ENCODE measurements at regions not wholly inside any gene's neighbourhood (a gene's known extent, or its start where the extent isn't known, plus 50 kb on each side); places are given as distances from the start of the nearest gene placed in this dataset.

DNA sequence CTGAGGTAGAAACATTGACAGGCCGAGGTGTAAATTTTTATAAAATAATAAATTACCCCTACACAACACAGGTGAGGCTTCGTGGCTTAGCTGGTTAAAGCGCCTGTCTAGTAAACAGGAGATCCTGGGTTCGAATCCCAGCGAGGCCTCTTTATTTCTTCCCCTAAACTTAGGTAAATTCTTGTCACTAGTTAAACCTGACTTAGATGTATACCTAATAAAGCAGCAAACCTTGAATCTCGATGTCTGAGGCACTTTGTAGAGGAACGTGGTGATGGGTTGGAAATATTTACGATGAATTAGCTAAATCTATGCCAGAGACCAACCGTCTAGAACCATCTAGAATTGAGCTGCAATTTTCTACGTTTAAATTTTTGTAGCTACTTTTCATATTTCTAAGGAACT, 185.6 kb downstream of the OR2B2 start:
- POLR2A ChIA-PET = no interaction called here
- BruUV-seq (replicated peaks) = no TSS peak
- no peaks in the 10 kb centered on the region for H4K20me1 ChIP-seq (replicated peaks; ENCODE audit: control insufficient read depth, extremely low read depth, insufficient read depth, low read length)
- no peaks in the 10 kb centered on the region for H3K36me3 ChIP-seq (ENCODE audit: control insufficient read depth in 2 of 2, extremely low read depth in 1 of 2, insufficient read depth in 2 of 2, low read length in 2 of 2)
- no peak overlapping the region for H3K9ac ChIP-seq (replicated peaks; ENCODE audit: extremely low read depth, insufficient read depth, low read length)
- H3K79me2 ChIP-seq (ENCODE audit: control insufficient read depth, insufficient read depth, low read length) = no peaks in the 10 kb centered on the region
- no peaks in the 10 kb centered on the region for H3K27me3 ChIP-seq (ENCODE audit: control insufficient read depth in 2 of 2, insufficient read depth in 2 of 2, low read length in 2 of 2)
- no peaks in the 10 kb centered on the region for H3K9me1 ChIP-seq (replicated peaks; ENCODE audit: control insufficient read depth, extremely low read depth, insufficient read depth, low read length)
- no peak overlapping the region for H3K4me3 ChIP-seq (replicated peaks in 1 of 3; ENCODE audit: insufficient read depth in 1 of 3, low read depth in 1 of 3, low read length in 3 of 3)
- no peak overlapping the region for H2AFZ ChIP-seq (ENCODE audit: low read depth, low read length)
- H3K27ac ChIP-seq (ENCODE audit: insufficient read depth, low read depth, low read length) = no peak overlapping the region
- H3K4me2 ChIP-seq (ENCODE audit: insufficient read depth, low read length) = no peak overlapping the region
- FAIRE-seq = no peak
- H3K9me3 ChIP-seq (replicated peaks; ENCODE audit: control insufficient read depth, insufficient read depth, low read length) = no peaks in the 10 kb centered on the region
- intact Hi-C loops (cut with micrococcal nuclease) = no loop called here
- no peak for TF ChIP-seq POLR2A (IDR thresholded peaks at IDR 0.05; ENCODE audit: low read depth, low read length)
- no peak for TF ChIP-seq MYC (IDR thresholded peaks at IDR 0.05; ENCODE audit: low read depth, low read length)
- TF ChIP-seq GATA2 (IDR thresholded peaks at IDR 0.05; ENCODE audit: insufficient read depth, insufficient read length, low read depth, low read length) = no peak
- TF ChIP-seq FOS (IDR thresholded peaks at IDR 0.05; ENCODE audit: borderline replicate concordance, insufficient read depth, low read length) = no peak
- no peak for TF ChIP-seq POLR2AphosphoS5 (IDR thresholded peaks at IDR 0.05; ENCODE audit: insufficient read depth, low read depth, low read length)
- TF ChIP-seq CTCF (IDR thresholded peaks at IDR 0.05; ENCODE audit: extremely low read depth in 1 of 2, insufficient read depth in 1 of 2, low read depth in 1 of 2, low read length in 2 of 2) = no peak
- TF ChIP-seq JUN (IDR thresholded peaks at IDR 0.05; ENCODE audit: borderline replicate concordance, insufficient read depth, insufficient read length, low read depth) = no peak
- TF ChIP-seq EZH2 (IDR thresholded peaks at IDR 0.05; ENCODE audit: borderline replicate concordance, low read depth, low read length, severe bottlenecking) = no peak
- TF ChIP-seq, protein P1, sequence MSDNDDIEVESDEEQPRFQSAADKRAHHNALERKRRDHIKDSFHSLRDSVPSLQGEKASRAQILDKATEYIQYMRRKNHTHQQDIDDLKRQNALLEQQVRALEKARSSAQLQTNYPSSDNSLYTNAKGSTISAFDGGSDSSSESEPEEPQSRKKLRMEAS (IDR thresholded peaks at IDR 0.05; ENCODE audit: insufficient read depth, insufficient read length) = no peak
- CTCF ChIA-PET = interaction anchor here (1.4 kb wide), 2 partner anchors 11 to 28 kb away, joined by 3 to 4 read pairs; no protein-coding TSS in a partner anchor
- dilution Hi-C loops (cut with MboI; ENCODE audit: extremely low pct_ligation_motif_present, low sequenced_read_pairs) = no loop called here
- no peaks in the 10 kb centered on the region for H3K4me1 ChIP-seq (ENCODE audit: control insufficient read depth, extremely low read depth, insufficient read depth, low read length)
- DNase-seq (ENCODE audit: low read depth, low spot score) = no peak

Data from endothelial cell of umbilical vein (primary cell).